GM12872 (cell line): ENCODE measurements at regions not wholly inside any gene's neighbourhood (a gene's known extent, or its start where the extent isn't known, plus 50 kb on each side); places are given as distances from the start of the nearest gene placed in this dataset.

Source experiments
- TF ChIP-seq, protein P1 (sequence below): IDR thresholded peaks from 3 replicates; pipeline ENCODE4 v1.5.1; 2011; ENCODE audit warnings: low read depth, mild to moderate bottlenecking, low read length, moderate library complexity; ENCODE audit not compliant: insufficient read depth

- TF ChIP-seq, protein P1, sequence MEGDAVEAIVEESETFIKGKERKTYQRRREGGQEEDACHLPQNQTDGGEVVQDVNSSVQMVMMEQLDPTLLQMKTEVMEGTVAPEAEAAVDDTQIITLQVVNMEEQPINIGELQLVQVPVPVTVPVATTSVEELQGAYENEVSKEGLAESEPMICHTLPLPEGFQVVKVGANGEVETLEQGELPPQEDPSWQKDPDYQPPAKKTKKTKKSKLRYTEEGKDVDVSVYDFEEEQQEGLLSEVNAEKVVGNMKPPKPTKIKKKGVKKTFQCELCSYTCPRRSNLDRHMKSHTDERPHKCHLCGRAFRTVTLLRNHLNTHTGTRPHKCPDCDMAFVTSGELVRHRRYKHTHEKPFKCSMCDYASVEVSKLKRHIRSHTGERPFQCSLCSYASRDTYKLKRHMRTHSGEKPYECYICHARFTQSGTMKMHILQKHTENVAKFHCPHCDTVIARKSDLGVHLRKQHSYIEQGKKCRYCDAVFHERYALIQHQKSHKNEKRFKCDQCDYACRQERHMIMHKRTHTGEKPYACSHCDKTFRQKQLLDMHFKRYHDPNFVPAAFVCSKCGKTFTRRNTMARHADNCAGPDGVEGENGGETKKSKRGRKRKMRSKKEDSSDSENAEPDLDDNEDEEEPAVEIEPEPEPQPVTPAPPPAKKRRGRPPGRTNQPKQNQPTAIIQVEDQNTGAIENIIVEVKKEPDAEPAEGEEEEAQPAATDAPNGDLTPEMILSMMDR = no peak
Observed at GRCh38 chr18:44290366-44290977, 390.2 kb upstream of the SETBP1 start.

DNA sequence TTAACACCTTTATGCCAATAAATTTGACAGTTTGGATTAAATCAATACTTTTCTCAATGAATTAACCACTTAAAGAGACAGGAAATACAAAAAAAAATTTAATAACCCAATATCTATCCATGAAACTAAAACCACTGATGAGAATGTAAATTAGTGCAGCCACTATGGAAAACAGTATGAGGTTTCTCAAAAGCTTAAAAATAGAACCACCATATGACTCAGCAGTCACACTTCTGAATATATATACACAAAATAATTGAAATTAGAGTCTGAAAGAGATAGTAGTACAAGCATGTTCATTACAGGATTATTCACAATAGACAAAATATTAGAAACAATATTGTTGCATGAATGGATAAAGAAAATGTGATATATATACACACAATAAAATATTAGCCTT lies 382.1 kb upstream of the SETBP1 start:
- TF ChIP-seq, protein P1 = no peak

DNA sequence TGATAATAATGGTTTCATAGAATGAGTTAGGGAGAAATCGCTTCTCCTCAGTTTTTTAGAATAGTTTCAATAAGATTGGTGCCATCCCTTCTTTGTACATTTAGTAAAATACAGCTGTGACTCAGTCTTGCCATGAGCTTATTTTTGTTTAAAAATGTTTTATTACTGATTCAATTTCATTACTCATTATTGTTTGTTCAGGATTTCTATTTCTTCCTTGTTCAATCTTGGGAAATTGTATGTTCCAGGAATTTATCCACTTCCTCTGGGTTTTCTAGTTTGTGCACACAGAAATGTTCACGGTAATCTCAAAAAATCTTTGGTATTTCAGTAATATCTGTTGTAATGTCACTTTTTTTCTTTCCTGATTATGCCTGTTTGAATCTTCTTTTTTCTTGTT lies 371.5 kb upstream of the SETBP1 start:
- TF ChIP-seq, protein P1 = no peak

DNA sequence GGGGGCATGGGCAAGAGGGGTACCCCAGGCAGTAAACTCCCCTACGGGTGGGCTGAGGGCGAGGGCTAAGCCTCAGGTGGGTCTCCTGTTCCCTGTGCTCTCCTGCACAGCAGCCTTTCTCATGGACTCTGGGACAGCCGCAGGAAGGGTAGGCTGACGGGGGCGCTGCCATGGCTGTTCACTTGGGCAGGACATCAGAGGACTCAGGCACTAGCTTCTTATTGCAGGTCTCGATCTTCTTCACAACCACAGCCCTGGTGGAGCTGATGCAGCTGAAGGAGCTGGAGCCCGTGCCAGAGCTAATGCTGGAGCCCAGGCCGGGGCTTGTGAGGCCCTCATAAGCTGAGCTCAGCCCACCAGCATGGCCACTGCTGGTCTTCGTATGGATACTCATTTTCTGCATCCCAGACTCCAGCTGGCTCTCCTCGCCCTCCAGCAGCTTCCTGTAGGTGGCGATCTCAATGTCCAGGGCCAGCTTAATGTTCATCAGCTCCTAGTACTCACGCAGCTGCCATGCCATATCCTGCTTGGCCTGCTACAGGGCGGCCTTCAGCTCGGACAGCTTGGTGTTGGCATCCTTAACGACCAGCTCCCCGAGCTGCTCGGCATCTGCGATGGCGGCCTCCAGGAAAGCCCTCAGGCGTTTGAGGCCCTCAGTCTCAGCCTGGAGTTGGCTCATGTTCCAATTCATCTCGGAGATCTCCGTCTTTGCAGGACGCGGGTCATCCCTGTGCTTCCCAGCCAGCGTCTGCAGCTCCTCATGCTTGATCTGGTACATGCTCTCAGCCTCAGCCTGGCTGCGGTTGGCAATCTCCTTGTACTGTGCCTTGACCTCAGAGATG lies 359.8 kb upstream of the SETBP1 start:
- TF ChIP-seq, protein P1 = no peak

DNA sequence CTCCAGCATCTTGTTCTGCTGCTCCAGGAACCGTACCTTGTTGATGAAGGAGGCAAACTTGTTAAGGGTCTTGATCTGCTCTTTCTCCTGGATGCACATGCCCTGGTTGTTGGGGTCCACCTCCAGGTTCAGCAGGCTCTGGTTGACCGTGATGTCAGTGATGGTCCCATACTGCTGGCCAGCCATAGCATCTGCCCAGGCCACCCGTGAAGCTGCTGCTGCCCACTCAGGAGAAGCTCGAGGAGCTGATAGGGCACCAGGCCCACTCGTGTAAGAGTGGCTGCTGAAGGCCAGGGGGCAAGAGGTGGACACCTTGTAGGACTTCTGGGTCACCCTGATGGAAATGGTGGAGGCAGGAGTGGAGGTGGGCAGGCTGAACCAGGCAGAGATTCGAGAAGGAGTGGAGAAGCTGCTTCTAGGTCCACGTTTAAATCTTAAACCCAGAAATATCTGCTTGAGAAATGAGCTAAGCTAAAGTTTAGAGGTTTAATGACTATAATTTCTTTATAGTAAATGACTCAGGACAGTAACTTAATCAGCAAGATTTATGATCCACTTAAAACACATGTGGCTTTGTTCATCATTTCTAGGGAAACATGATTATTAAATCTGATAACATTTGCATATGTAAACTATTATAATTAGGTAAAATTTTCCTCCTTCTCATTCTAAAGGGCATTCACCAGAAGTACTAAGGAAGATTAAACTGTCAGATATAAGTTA lies 358.7 kb upstream of the SETBP1 start:
- TF ChIP-seq, protein P1 = no peak

DNA sequence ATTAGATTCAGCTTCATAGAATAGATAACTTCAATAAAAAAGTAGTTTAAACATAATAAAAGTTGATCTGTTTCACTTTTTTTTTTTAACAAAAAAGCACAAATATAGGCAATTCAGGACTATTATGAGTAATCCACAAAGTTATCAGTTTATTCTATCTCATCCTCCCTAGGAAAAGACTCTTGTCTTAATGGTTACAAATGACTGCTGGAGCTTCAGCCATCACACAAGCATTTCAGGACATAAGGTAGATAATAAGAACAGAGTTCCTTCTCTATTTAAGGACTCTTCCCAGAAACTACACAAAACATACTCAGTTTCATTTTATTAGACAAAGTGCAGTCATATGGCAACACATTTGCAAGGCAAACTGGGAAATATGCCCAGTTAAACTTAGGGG lies 357.6 kb upstream of the SETBP1 start:
- TF ChIP-seq, protein P1 = no peak

DNA sequence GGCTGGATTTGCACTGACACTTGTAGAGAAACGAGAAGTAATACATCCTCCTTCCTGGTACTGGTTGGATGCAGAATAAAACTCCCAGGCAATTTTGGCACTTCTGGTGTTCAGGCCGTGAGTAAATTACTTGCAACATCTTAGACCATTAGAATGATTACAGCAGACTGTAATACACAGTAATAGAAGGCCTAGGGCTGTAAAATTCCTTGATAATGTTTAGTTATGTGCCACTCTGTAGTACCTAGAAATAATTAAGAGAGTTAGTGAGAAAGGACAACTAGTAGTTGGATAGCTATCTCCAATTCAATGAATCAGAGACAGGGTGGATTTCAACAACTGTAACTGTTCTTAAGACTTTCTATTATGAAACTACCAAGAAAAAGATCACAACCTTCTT lies 356.3 kb upstream of the SETBP1 start:
- TF ChIP-seq, protein P1 = no peak
